NCI-H2171 (cell line): ENCODE measurements at regions not wholly inside any gene's neighbourhood (a gene's known extent, or its start where the extent isn't known, plus 50 kb on each side); places are given as distances from the start of the nearest gene placed in this dataset.
A peak's percentile ranks its signal among the peaks of the same experiment; 100 is the strongest.
"Not testable (repeated sequence)": the region's sequence is repeated elsewhere in the genome, so short reads cannot be mapped to it uniquely, and the experiment has no call there.

Source experiments
- DNase-seq: peaks from one replicate; lab custom pipeline; 2025; lab: John Stamatoyannopoulos, UW

- DNase-seq = no peak
Measured at GRCh38 chr13:109940637-109941036, 154.3 kb upstream of the IRS2 start.

- DNase-seq = no peak
Measured at GRCh38 chr13:109939838-109940237, 153.5 kb upstream of the IRS2 start.

- DNase-seq = no peak
Measured at GRCh38 chr13:109939180-109939579, 152.8 kb upstream of the IRS2 start.

DNA sequence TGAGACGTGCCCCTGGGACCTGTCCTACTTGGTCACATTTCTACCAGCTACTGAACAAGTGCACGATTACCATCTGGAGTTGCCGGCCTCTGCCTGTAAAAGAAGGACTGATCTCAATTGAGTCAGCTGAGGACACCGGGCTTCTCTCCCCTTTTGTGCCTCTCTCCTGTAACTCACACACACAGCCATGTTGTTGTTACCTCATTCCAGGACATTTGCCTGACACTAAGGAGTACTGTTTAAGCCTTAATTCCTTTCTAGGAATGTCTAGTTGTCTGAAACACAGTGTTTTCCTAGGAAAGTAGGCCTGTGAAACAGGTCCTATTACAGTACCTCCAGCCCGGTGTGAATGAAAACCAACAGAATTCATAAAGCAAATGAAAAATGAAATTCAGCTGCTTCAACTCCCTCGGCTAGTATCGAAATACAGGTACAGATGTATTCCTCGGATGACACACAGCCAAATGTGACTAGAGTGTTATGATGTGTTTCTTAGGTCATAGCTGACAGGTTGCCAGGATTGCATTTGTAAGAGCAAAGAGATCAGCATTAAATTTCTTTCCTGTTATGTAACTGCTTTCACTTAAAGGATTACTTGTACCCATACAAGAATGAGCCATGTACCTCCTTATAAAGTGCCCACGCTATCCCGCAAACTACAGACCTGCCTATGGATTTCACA, 152.0 kb upstream of the IRS2 start:
- no peak for DNase-seq

GRCh38 chr13:109934520-109934919, 148.1 kb upstream of the IRS2 start:
- not testable (repeated sequence) for DNase-seq

- no peak for DNase-seq
Measured at GRCh38 chr13:109933476-109933875, 147.1 kb upstream of the IRS2 start.

DNA sequence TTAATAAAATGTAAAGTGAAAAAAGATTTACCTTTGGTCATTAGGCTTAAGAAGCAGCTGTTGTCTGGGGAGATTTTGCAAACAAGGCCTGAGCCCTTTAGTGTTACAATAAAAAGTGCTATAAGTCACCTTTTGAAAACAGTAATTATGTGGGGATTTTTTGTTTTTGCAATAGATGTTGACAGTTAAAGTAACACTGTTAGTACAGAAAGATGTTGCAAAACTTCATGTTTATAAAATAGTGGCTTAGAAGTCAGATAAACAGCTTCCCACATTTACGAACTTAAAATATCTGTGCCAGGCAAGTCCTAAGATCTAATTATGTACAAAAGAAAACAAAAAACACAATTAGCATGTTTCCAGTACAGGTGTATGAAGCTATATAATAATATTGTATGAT, 138.0 kb upstream of the IRS2 start:
- no peak for DNase-seq

GRCh38 chr13:109922518-109922917, 136.1 kb upstream of the IRS2 start:
- DNase-seq = no peak

DNA sequence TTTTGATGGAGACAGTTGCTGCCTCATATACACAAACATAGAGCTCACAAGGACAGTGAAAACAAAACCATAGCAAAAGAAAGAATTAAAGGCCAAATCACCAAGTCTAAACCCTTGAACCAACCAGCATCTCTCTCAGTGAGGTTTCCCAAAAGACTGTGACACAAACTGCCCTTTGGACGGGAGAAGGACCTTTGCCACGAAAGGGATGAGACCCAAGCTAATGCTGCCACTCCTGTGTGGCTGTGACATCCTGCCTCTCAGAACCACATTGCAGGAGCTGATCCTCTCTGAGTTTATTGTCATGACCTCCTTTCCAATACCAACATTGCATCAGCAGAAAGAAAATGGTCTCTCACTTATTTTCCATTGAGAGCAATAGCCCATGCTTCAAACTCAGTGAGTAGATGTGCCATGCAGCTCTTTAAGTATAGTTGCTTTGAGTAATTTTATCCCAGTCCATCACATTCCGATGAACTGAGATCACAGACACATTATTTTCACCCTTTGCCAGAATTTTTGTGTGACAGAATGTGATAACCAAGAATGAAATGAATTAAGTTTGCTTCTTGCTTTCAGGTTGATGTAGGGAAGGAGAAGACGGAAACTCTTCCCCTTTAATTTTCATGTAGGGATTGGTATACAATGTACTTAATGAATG, 133.5 kb upstream of the IRS2 start:
- DNase-seq = no peak

- DNase-seq = no peak
Measured at GRCh38 chr13:109918179-109918711, 131.9 kb upstream of the IRS2 start.

DNA sequence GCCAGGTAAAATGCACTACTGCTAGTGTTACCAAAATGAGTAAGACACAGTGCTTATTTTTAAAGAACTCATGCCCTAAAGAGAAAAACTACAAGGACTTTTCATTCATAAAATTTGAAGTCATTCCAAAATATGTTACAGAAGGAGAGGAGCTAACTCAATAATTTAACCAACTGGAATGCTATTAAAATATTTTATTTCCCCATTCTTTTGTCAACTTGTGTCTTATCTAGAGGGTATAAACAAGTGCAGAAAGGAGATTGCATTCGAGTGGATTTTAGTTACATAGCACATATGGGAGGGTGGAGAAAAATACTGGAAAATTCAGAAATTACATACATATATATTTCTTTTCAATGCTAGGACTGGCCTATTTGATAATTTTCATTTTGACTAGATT, 131.0 kb upstream of the IRS2 start:
- DNase-seq = no peak

DNA sequence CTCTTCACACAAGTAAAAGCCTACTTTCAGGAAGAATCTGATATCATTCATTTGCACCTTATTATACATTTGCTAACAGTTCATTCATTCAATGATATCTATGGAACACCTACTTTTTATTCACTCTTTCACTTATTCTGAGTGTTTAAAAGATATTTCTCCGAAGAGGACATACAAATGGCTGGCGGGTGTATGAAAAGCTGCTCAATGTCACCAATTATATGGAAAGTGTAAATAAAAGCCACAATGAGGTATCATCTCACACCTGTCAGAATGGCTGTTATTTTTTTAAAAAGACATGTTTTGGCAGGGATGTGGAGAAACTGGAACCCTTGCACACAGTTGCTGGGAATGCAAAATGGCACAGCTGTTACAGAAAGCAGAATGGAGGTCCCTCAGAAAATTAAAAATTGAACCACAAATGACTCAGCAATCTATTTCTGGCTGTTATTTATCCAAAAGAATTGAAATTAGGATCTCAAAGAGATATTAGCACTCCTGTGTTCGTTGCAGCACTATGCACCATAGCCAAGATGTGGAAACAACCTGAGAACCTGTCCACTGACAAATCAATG, 127.6 kb upstream of the IRS2 start:
- no peak for DNase-seq

DNA sequence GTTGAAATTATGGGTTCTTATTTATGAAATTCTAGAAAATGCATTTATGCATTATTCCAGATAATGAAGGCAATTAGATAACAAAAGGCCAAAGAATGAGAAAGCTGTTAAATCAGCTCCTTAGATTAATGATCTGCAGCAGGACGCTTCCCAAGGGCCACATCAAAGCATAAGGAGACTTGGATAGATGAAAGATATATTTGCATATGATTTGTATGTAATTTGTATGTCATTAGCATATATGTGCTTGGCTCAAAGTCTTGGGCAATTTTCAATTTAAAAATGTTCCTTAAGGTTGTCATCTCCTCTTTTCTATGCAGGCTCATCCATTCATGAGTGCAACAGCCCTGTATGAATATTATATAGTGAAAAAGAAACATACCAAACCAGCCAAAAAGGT, 126.8 kb upstream of the IRS2 start:
- no peak for DNase-seq

DNA sequence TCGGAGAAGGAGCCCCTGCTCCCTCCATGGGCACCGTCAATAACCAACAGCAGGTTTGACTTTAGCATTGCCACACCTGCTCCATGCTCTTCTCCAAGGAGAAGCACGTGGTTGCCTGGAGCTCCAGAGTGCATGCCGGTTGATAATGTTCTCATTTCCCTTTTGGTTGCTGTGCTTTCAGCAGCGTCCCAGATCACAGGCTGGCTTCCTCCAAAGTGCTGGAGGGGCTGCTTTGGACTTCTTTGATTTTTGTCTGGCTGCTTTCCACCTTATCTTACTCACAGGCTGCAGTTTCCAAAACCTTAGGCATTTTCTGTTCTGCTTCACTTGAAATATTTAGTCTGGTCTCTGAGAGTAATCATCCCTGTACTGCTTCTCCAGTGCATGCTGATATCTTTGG, 123.8 kb upstream of the IRS2 start:
- no peak for DNase-seq

GRCh38 chr13:109906976-109907375, 120.6 kb upstream of the IRS2 start:
- no peak for DNase-seq

GRCh38 chr13:109904218-109904617, 117.8 kb upstream of the IRS2 start:
- peak; percentile 7 for DNase-seq

- no peak for DNase-seq
Measured at GRCh38 chr13:109900741-109901140, 114.4 kb upstream of the IRS2 start.

- DNase-seq = no peak
Measured at GRCh38 chr13:109900320-109900719, 113.9 kb upstream of the IRS2 start.

- DNase-seq = no peak
Measured at GRCh38 chr13:109899748-109900147, 113.4 kb upstream of the IRS2 start.

GRCh38 chr13:109899316-109899715, 112.9 kb upstream of the IRS2 start:
- DNase-seq = no peak

- DNase-seq = no peak
Measured at GRCh38 chr13:109897988-109898624, 111.7 kb upstream of the IRS2 start.

- DNase-seq = no peak
Measured at GRCh38 chr13:109892101-109892500, 105.7 kb upstream of the IRS2 start.

GRCh38 chr13:109885235-109885634, 98.9 kb upstream of the IRS2 start:
- no peak for DNase-seq
